ENCODE measurements at regions not wholly inside any gene's neighbourhood (a gene's known extent, or its start where the extent isn't known, plus 50 kb on each side); places are given as distances from the start of the nearest gene placed in this dataset.
"Not testable (repeated sequence)": the region's sequence is repeated elsewhere in the genome, so short reads cannot be mapped to it uniquely, and the experiment has no call there.

- no peak for DNase-seq (ENCODE audit: low spot score)
These were observed 183.0 kb upstream of the PRSS1 start for GRCh38 chr7:142566271-142566670.

DNA sequence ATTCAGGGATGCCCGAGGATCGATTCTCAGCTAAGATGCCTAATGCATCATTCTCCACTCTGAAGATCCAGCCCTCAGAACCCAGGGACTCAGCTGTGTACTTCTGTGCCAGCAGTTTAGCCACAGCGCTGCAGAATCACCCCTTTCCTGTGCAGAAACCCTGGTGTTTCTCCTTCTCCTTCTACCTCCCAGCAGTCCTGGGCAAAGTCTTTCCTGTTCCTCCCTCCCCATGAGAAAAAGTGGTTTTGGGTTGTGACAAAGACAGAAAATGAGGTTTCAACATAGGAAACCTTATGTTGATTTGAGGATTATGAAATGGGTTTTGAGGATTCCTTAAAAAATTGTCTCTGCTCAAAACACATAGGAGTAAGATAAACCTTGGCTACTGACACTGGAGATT, 185.1 kb upstream of the PRSS1 start:
- ATAC-seq; H3K4me1 Mint-ChIP-seq; H3K36me3 Mint-ChIP-seq; H3K27me3 Mint-ChIP-seq (ENCODE audit: low read depth); H3K4me3 Mint-ChIP-seq; POLR2A ChIA-PET; H3K9me3 Mint-ChIP-seq; H3K27ac Mint-ChIP-seq; DNase-seq (ENCODE audit: low spot score): not testable (repeated sequence)
- CTCF ChIA-PET = interaction anchor here (2.6 kb wide), 1 partner anchor 23 kb away, joined by 11 read pairs; no protein-coding TSS in a partner anchor

More at GRCh38 chr7:142566271-142566670, 183.0 kb upstream of the PRSS1 start:
- no peaks in the 10 kb centered on the region for H3K9me3 Mint-ChIP-seq
- H3K27ac Mint-ChIP-seq = no peak overlapping the region
- no peak for ATAC-seq
- TF ChIP-seq, protein P1, sequence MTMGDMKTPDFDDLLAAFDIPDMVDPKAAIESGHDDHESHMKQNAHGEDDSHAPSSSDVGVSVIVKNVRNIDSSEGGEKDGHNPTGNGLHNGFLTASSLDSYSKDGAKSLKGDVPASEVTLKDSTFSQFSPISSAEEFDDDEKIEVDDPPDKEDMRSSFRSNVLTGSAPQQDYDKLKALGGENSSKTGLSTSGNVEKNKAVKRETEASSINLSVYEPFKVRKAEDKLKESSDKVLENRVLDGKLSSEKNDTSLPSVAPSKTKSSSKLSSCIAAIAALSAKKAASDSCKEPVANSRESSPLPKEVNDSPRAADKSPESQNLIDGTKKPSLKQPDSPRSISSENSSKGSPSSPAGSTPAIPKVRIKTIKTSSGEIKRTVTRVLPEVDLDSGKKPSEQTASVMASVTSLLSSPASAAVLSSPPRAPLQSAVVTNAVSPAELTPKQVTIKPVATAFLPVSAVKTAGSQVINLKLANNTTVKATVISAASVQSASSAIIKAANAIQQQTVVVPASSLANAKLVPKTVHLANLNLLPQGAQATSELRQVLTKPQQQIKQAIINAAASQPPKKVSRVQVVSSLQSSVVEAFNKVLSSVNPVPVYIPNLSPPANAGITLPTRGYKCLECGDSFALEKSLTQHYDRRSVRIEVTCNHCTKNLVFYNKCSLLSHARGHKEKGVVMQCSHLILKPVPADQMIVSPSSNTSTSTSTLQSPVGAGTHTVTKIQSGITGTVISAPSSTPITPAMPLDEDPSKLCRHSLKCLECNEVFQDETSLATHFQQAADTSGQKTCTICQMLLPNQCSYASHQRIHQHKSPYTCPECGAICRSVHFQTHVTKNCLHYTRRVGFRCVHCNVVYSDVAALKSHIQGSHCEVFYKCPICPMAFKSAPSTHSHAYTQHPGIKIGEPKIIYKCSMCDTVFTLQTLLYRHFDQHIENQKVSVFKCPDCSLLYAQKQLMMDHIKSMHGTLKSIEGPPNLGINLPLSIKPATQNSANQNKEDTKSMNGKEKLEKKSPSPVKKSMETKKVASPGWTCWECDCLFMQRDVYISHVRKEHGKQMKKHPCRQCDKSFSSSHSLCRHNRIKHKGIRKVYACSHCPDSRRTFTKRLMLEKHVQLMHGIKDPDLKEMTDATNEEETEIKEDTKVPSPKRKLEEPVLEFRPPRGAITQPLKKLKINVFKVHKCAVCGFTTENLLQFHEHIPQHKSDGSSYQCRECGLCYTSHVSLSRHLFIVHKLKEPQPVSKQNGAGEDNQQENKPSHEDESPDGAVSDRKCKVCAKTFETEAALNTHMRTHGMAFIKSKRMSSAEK (CRISPR knock-in tag; IDR thresholded peaks at IDR 0.05; ENCODE audit: borderline replicate concordance) = no peak
- TF ChIP-seq ZBTB21 (CRISPR knock-in tag; IDR thresholded peaks at IDR 0.05; ENCODE audit: borderline replicate concordance) = no peak
- TF ChIP-seq ZNF219 (CRISPR knock-in tag; IDR thresholded peaks at IDR 0.05; ENCODE audit: borderline replicate concordance) = no peak
- no peak for TF ChIP-seq SOX15 (CRISPR knock-in tag; IDR thresholded peaks at IDR 0.05)
- no peak for TF ChIP-seq AR (CRISPR knock-in tag; IDR thresholded peaks at IDR 0.05)
- TF ChIP-seq JAZF1 (CRISPR knock-in tag; IDR thresholded peaks at IDR 0.05) = no peak
- H3K4me3 Mint-ChIP-seq = no peak overlapping the region
- no peaks in the 10 kb centered on the region; the same call in 1 of the 2 replicates for H3K27me3 Mint-ChIP-seq (ENCODE audit: low read depth)
- no peaks in the 10 kb centered on the region for H3K36me3 Mint-ChIP-seq
- no peaks in the 10 kb centered on the region for H3K4me1 Mint-ChIP-seq
- ChIA-PET CTCF (interaction anchor here (1.2 to 1.6 kb wide), 2 partner anchors 8 to 10 kb away, joined by 3 to 11 read pairs; no protein-coding TSS in a partner anchor), POLR2A (no interaction called here)

GRCh38 chr7:142563470-142563869, 185.8 kb upstream of the PRSS1 start:
- H3K27me3 Mint-ChIP-seq (ENCODE audit: low read depth) = peaks cover 3% of the 10 kb centered on the region
- ChIA-PET POLR2A (no interaction called here), CTCF (interaction anchor here (1.4 to 2.6 kb wide), 2 partner anchors 24 to 29 kb away, joined by 3 to 11 read pairs; no protein-coding TSS in a partner anchor)
- ATAC-seq (no peak), DNase-seq (ENCODE audit: low spot score) (no peak)
- TF ChIP-seq ZNF219 (CRISPR knock-in tag; IDR thresholded peaks at IDR 0.05; ENCODE audit: borderline replicate concordance) (no peak), ZNF416 (CRISPR knock-in tag; IDR thresholded peaks at IDR 0.05) (no peak), ZNF232 (CRISPR knock-in tag; IDR thresholded peaks at IDR 0.05) (no peak), NR1H2 (CRISPR knock-in tag; IDR thresholded peaks at IDR 0.05) (no peak), ATF1 (CRISPR knock-in tag; IDR thresholded peaks at IDR 0.05) (no peak), FOXK1 (CRISPR knock-in tag; IDR thresholded peaks at IDR 0.05) (no peak), ZMAT4 (CRISPR knock-in tag; IDR thresholded peaks at IDR 0.05) (no peak), CREB1 (CRISPR knock-in tag; IDR thresholded peaks at IDR 0.05) (no peak), AR (CRISPR knock-in tag; IDR thresholded peaks at IDR 0.05) (no peak), NFYB (CRISPR knock-in tag; conservative IDR thresholded peaks at IDR 0.05; ENCODE audit: low read depth) (no peak), NR3C1 (CRISPR knock-in tag; conservative IDR thresholded peaks at IDR 0.05; ENCODE audit: low read depth) (no peak), CDX4 (CRISPR knock-in tag; IDR thresholded peaks at IDR 0.05; ENCODE audit: borderline replicate concordance) (no peak), CREM (CRISPR knock-in tag; IDR thresholded peaks at IDR 0.05) (no peak)
- TF ChIP-seq, protein P2, sequence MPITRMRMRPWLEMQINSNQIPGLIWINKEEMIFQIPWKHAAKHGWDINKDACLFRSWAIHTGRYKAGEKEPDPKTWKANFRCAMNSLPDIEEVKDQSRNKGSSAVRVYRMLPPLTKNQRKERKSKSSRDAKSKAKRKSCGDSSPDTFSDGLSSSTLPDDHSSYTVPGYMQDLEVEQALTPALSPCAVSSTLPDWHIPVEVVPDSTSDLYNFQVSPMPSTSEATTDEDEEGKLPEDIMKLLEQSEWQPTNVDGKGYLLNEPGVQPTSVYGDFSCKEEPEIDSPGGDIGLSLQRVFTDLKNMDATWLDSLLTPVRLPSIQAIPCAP (CRISPR knock-in tag; IDR thresholded peaks at IDR 0.05) = no peak
- TF ChIP-seq, protein P3, sequence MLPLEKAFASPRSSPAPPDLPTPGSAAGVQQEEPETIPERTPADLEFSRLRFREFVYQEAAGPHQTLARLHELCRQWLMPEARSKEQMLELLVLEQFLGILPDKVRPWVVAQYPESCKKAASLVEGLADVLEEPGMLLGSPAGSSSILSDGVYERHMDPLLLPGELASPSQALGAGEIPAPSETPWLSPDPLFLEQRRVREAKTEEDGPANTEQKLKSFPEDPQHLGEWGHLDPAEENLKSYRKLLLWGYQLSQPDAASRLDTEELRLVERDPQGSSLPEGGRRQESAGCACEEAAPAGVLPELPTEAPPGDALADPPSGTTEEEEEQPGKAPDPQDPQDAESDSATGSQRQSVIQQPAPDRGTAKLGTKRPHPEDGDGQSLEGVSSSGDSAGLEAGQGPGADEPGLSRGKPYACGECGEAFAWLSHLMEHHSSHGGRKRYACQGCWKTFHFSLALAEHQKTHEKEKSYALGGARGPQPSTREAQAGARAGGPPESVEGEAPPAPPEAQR (CRISPR knock-in tag; IDR thresholded peaks at IDR 0.05) = no peak
- H3K4me1 Mint-ChIP-seq = no peaks in the 10 kb centered on the region
- H3K36me3 Mint-ChIP-seq = no peaks in the 10 kb centered on the region
- H3K27ac Mint-ChIP-seq = no peak overlapping the region
- no peaks in the 10 kb centered on the region for H3K9me3 Mint-ChIP-seq
- H3K4me3 Mint-ChIP-seq = no peak overlapping the region
